RPMI7951 (cell line): ENCODE measurements at regions not wholly inside any gene's neighbourhood (a gene's known extent, or its start where the extent isn't known, plus 50 kb on each side); places are given as distances from the start of the nearest gene placed in this dataset.

Experiments
- DNase-seq: peaks from one replicate; pipeline ENCODE4 v3.0.0-alpha.2; 2012; ENCODE audit warnings: low read depth

DNA sequence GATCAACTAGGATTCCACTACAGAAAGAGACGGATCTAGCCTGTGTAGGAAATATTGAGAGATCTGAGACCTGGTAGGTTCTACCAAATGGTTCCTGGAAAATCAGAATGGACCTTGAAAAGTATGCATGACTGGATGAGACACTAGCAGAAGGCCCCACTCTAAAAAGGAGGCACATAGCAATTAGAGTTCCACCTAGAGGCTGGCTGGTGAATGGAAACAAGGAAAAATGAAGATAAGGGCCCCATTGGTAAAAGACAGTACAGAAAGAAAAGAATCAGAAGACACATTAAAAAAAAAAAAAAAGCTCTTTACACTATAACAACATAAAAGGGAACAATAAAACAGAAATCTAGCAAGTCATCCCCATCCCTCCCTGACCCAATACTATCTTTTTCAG, 518.5 kb downstream of the NR2F1-AS1 start:
- peak; percentile 37 for DNase-seq

- DNase-seq, result peak; percentile 64
Measured at GRCh38 chr5:93058309-93058708, 522.7 kb downstream of the NR2F1-AS1 start.

GRCh38 chr5:93057311-93057710, 523.7 kb downstream of the NR2F1-AS1 start:
- DNase-seq, result no peak

- DNase-seq, result no peak
Measured at GRCh38 chr5:93055971-93056370, 525.0 kb downstream of the NR2F1-AS1 start.

DNA sequence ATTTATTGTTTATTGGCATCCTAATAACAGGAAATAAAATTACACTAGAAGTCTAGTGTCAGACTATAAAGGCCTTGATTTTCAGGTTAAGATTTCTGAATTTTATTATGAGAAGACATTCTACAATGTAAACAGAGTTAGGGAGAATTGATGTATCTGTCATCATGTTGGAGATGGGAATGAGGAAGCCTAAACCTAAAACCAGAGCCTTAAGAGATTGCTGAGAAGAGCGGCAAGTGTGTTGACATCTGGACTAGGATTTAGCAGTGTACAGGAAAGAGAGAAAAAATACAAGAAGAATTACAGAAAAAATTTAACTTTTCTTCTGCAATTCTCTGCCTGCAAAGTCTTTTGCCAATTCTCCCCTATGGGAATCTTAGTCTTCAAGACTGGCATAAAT, 525.5 kb downstream of the NR2F1-AS1 start:
- no peak for DNase-seq

GRCh38 chr5:93054424-93055163, 526.4 kb downstream of the NR2F1-AS1 start:
- no peak for DNase-seq

GRCh38 chr5:93053825-93054224, 527.2 kb downstream of the NR2F1-AS1 start:
- no peak for DNase-seq

DNA sequence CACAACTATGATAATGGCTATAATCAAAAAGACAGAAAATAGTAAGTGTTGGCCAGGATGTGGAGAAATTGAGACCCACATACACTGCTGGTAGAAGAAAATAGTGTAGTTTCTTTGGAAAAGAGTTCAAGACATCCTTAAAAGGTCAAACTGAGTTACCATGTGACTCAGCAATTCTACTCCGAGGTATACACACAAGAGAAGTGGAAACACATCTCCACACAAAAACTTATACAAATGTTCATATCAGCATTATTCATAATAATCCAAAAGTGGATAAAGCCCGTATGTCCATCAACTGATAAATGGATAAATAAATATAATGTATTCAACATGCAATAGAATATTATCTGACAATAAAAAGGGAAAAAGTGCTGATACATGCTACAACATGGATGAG, 532.2 kb downstream of the NR2F1-AS1 start:
- DNase-seq, result no peak

- DNase-seq, result no peak
Measured at GRCh38 chr5:93044859-93045666, 536.0 kb downstream of the NR2F1-AS1 start.

GRCh38 chr5:93039888-93040287, 541.1 kb downstream of the NR2F1-AS1 start:
- no peak for DNase-seq

- no peak for DNase-seq
Measured at GRCh38 chr5:93034621-93035590, 546.1 kb downstream of the NR2F1-AS1 start.

- DNase-seq, result no peak
Measured at GRCh38 chr5:93022796-93023447, 558.1 kb downstream of the NR2F1-AS1 start.

- no peak for DNase-seq
Measured at GRCh38 chr5:93022211-93022610, 558.8 kb downstream of the NR2F1-AS1 start.

GRCh38 chr5:93019896-93020295, 561.1 kb downstream of the NR2F1-AS1 start:
- no peak for DNase-seq

- DNase-seq, result peak; percentile 3
Measured at GRCh38 chr5:93018461-93018860, 562.6 kb downstream of the NR2F1-AS1 start.

DNA sequence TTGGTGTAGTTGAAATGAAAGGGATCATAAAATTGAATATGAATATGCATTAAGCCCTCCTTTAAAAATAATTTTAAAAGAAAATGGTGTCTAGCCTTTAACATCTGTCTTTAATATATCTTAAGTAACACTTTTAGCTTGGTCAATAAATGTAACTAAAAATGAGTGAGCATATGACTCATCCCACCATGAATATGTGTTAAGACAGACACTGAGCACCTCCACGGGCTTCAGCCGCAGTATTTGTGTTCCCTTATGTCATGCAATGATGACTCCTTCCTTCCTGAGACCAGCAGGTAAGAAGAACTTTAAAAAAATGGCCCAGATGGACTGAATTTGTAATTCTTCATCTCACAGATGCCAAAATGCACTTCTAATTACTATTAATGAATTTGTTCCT, 563.2 kb downstream of the NR2F1-AS1 start:
- peak; percentile 64 for DNase-seq

- no peak for DNase-seq
Measured at GRCh38 chr5:93017376-93017775, 563.6 kb downstream of the NR2F1-AS1 start.

GRCh38 chr5:93010616-93011015, 570.4 kb downstream of the NR2F1-AS1 start:
- no peak for DNase-seq

DNA sequence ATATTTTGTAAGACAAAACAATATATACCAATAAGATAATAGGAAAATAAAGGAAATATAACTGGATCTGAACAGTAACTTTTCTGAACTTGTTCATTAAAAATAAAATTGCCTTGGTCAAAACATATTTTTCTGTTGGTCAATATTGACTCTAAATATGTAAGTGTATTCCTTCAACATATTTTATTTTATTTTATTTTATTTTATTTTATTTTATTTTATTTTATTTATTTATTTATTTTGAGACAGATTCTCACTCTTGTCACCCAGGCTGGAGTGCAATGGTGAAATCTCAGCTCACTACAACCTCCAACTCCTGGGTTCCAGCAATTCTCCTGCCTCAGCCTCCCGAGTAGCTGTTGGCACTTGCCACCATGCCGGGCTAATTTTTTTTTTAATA, 571.0 kb downstream of the NR2F1-AS1 start:
- no peak for DNase-seq

DNA sequence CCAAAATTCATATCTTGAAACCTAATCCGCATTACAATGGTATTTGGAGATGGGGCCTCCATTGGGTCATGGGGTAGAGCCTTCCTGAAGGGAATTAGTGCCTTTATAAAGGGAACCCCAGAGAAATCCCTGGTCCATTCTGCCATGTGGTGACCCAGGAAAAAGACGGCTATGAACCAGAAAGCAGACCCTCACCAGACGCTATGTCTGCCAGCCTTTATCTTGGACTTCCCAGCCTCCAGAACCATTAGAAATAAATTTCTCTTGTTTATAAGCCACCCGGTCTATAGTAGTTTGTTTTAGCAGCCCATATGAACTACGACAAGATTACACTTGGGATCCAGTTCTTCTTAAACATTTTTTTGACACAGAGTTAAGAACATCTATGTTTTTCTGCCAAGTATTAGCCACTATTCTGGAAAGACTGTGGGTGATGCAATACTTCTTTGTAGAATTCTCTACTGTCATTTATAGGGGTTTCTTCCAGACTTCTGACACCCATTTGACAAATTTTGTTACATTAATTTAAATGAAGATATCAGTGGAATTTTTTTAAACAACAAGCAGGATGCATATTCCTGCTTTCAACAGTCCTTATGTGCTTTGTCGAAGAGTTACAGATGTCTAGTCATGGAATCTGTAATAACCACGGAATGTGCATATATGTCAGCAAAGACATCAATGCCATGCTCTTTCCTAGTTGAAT, 572.4 kb downstream of the NR2F1-AS1 start:
- DNase-seq, result no peak

- peak; percentile 5 for DNase-seq
Measured at GRCh38 chr5:93006915-93007314, 574.1 kb downstream of the NR2F1-AS1 start.
